GM12878 (cell line): ENCODE measurements at regions not wholly inside any gene's neighbourhood (a gene's known extent, or its start where the extent isn't known, plus 50 kb on each side); places are given as distances from the start of the nearest gene placed in this dataset.

ENCODE experiments used
- ATAC-seq: fragments of 200-7000 bp; cut with Tn5 transposase; 3 replicates; pipeline ENCODE4 v1.9.1; 2020; ENCODE audit warnings: mild to moderate bottlenecking, moderate library complexity
- BruUV-seq: library from RNA; stranded (reverse); fragments of 400-500 nt; replicated peaks from 2 replicates; lab custom pipeline; 2021; lab: Mats Ljungman, UMichigan
- CTCF ChIA-PET: fragments of 300-600 bp; sonication (Branson Sonifier 250); formaldehyde crosslinking; extraction: SDS; loops from one replicate; lab custom pipeline; 2021; ENCODE audit warnings: inconsistent platforms; lab: Yijun Ruan, JAX
- POLR2A ChIA-PET: fragments of 350-600 bp; formaldehyde crosslinking; extraction: SDS; loops from one replicate; lab custom pipeline; 2021; ENCODE audit warnings: inconsistent platforms; lab: Charles Lee
- RAD21 ChIA-PET: fragments of 300-600 bp; sonication (Branson Sonifier 250); formaldehyde crosslinking; loops from one replicate; lab custom pipeline; 2023; ENCODE audit warnings: antibody characterized with exemption; ENCODE audit not compliant: unreplicated experiment; lab: Charles Lee
- SMC1A ChIA-PET: fragments of 300-600 bp; sonication (Branson Sonifier 250); formaldehyde crosslinking; loops from one replicate; lab custom pipeline; 2023; ENCODE audit not compliant: unreplicated experiment, uncharacterized antibody; lab: Charles Lee
- DNase-seq: peaks from one replicate; pipeline ENCODE4 v3.0.0-alpha.2; 2011; ENCODE audit warnings: low read depth, low spot score
- FAIRE-seq: peaks from 3 replicates; lab custom pipeline; 2011; peaks lifted over from hg19 to GRCh38; lab: Jason Lieb, UNC
- H2AFZ ChIP-seq: 2 replicates; pipeline ENCODE4 v1.6.0; 2011; ENCODE audit warnings: low read depth, low read length, control low read depth; ENCODE audit not compliant: control insufficient read depth
- H3K27ac ChIP-seq: 2 replicates; pipeline ENCODE4 v1.5.1; 2011; ENCODE audit warnings: control low read depth; ENCODE audit not compliant: control insufficient read depth, insufficient read depth
- H3K27me3 ChIP-seq, 2 experiments: replicated peaks in 1 of 2; 2 replicates each; pipeline versions ENCODE4 v1.6.0 to v1.6.1; 2011; ENCODE audit warnings: low read length in 1 of 2; ENCODE audit not compliant: control insufficient read depth in 2 of 2, insufficient read depth in 2 of 2
- H3K36me3 ChIP-seq, 2 experiments: 2 replicates each; pipeline ENCODE4 v1.5.1; 2011; ENCODE audit warnings: low read length in 1 of 2; ENCODE audit not compliant: control insufficient read depth in 2 of 2, insufficient read depth in 2 of 2
- H3K4me1 ChIP-seq: 2 replicates; pipeline ENCODE4 v1.6.1; 2011; ENCODE audit warnings: mild to moderate bottlenecking, low read length, moderate library complexity, mixed read lengths; ENCODE audit not compliant: control insufficient read depth, insufficient read depth
- H3K4me2 ChIP-seq: 2 replicates; pipeline ENCODE4 v1.6.0; 2011; ENCODE audit warnings: control low read depth; ENCODE audit not compliant: control insufficient read depth, insufficient read depth
- H3K4me3 ChIP-seq: fragments of 200-600 bp; sonication (generic); 2 replicates; pipeline ENCODE4 v1.5.1; 2016
- H3K79me2 ChIP-seq: 2 replicates; pipeline ENCODE4 v1.6.0; 2011; ENCODE audit warnings: low read length; ENCODE audit not compliant: control insufficient read depth, insufficient read depth
- H3K9ac ChIP-seq: 2 replicates; pipeline ENCODE4 v1.8.0; 2011; ENCODE audit warnings: low read length, control low read depth, mixed read lengths; ENCODE audit not compliant: control insufficient read depth, insufficient read depth
- H3K9me3 ChIP-seq: replicated peaks from 3 replicates; pipeline ENCODE4 v1.5.1; 2011; ENCODE audit warnings: mild to moderate bottlenecking, low read length; ENCODE audit not compliant: control insufficient read depth, insufficient read depth
- H4K20me1 ChIP-seq: 2 replicates; pipeline ENCODE4 v1.6.0; 2011; ENCODE audit not compliant: control insufficient read depth, insufficient read depth
- CHD2 ChIP-seq: IDR thresholded peaks from 2 replicates; pipeline ENCODE4 v1.6.1; 2011; ENCODE audit warnings: low read depth, low read length, improper control_type of control experiment, borderline replicate concordance
- GATAD2B ChIP-seq: fragments of 450-650 bp; conservative IDR thresholded peaks from 2 replicates; pipeline ENCODE4 v1.6.1; 2017; ENCODE audit warnings: low read depth, mild to moderate bottlenecking, moderate library complexity
- KLF5 ChIP-seq: fragments of 450-650 bp; IDR thresholded peaks from 2 replicates; pipeline ENCODE4 v1.6.1; 2014; ENCODE audit warnings: mild to moderate bottlenecking; ENCODE audit not compliant: partially characterized antibody
- NR2C1 ChIP-seq: fragments of 450-650 bp; IDR thresholded peaks from 2 replicates; pipeline ENCODE4 v1.6.1; 2017; ENCODE audit warnings: antibody characterized with exemption, mild to moderate bottlenecking, moderate library complexity
- SMARCA5 ChIP-seq: fragments of 450-650 bp; IDR thresholded peaks from 2 replicates; pipeline ENCODE4 v1.6.1; 2017; ENCODE audit warnings: mild to moderate bottlenecking
- SMC3 ChIP-seq: IDR thresholded peaks from 2 replicates; pipeline ENCODE4 v1.6.1; 2011; ENCODE audit warnings: low read length, improper control_type of control experiment, borderline replicate concordance
- SUPT20H ChIP-seq: IDR thresholded peaks from 2 replicates; pipeline ENCODE4 v1.6.1; 2011; ENCODE audit warnings: low read depth, mild to moderate bottlenecking, low read length, moderate library complexity, borderline replicate concordance; ENCODE audit not compliant: control insufficient read depth
- ZBED1 ChIP-seq: IDR thresholded peaks from 2 replicates; pipeline ENCODE4 v1.6.1; 2016; ENCODE audit warnings: borderline replicate concordance
- ZNF622 ChIP-seq: fragments of 450-650 bp; IDR thresholded peaks from 2 replicates; pipeline ENCODE4 v1.6.1; 2017; ENCODE audit warnings: mild to moderate bottlenecking, inconsistent platforms
- WGBS: methylation state at CpG from one replicate; pipeline ENCODE4 v1.1.6; 2016; ENCODE audit warnings: low lambda C conversion rate; ENCODE audit not compliant: insufficient replicate concordance, insufficient coverage; ENCODE audit errors: missing lambda C conversion rate; 5-methylcytosine and 5-hydroxymethylcytosine counted together
- in situ Hi-C: fragments of 300-500 bp; cut with MboI; formaldehyde crosslinking; loops from 9 replicates; pipeline ENCODE4 v1.14.3; 2018; ENCODE audit warnings: mixed read lengths
- intact Hi-C: fragments of 100-400 bp; cut with micrococcal nuclease; formaldehyde crosslinking; loops from one replicate; pipeline ENCODE4 v1.14.2; 2022; ENCODE audit not compliant: unreplicated experiment
- TF ChIP-seq, protein P1 (sequence below): fragments of 450-650 bp; IDR thresholded peaks from 2 replicates; pipeline ENCODE4 v1.6.1; 2016; ENCODE audit warnings: mild to moderate bottlenecking, moderate library complexity, borderline replicate concordance
- TF ChIP-seq, protein P2 (sequence below): fragments of 150-350 bp; IDR thresholded peaks from 2 replicates; pipeline ENCODE4 v1.6.1; 2016; ENCODE audit warnings: low read depth, low read length
- TF ChIP-seq, protein P3 (sequence below): IDR thresholded peaks from 2 replicates; pipeline ENCODE4 v1.6.1; 2012; ENCODE audit warnings: low read length, inconsistent platforms
- TF ChIP-seq, protein P4 (sequence below): fragments of 450-650 bp; IDR thresholded peaks from 2 replicates; pipeline ENCODE4 v1.6.1; 2017; ENCODE audit warnings: mild to moderate bottlenecking, moderate library complexity

DNA sequence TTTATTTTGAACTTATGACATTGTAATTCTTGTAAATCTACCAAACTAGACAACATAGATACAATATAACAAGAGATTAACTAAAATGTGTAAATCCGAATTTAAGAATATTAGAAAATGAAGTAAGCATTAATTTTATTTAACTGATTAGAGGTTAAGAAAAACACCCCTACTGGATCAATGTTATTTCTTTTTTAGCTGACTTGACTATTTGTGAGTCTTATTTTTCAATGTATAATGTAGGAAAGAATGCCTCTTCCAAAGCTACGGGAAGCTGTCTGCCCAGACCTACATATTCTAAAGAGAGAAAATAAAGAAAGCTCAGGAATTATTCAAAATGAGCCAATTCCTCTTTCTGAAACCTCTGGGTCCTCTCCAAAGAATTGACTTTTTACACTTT, 490.8 kb upstream of the CDH7 start:
- POLR2A ChIA-PET: no interaction called here
- H3K27ac ChIP-seq: no peak overlapping the region
- H2AFZ ChIP-seq: no peak overlapping the region
- H3K4me2 ChIP-seq: no peak overlapping the region
- 0% methylated on average over 2 of the region's 2 CpGs for WGBS
- H3K9me3 ChIP-seq: no peaks in the 10 kb centered on the region
- in situ Hi-C loops: no loop called here
- no peaks in the 10 kb centered on the region for H3K27me3 ChIP-seq
- DNase-seq (no peak), FAIRE-seq (no peak), ATAC-seq (no peak)
- no peaks in the 10 kb centered on the region for H3K36me3 ChIP-seq
- CTCF ChIA-PET: no interaction called here
- no peaks in the 10 kb centered on the region for H3K79me2 ChIP-seq
- no peak overlapping the region for H3K9ac ChIP-seq
- no peaks in the 10 kb centered on the region for H3K4me1 ChIP-seq
- BruUV-seq: no TSS peak
- SMC1A ChIA-PET: no interaction called here
- RAD21 ChIA-PET: no interaction called here
- H3K4me3 ChIP-seq: no peak overlapping the region
- intact Hi-C loops: no loop called here
- H4K20me1 ChIP-seq: no peaks in the 10 kb centered on the region
- TF ChIP-seq CHD2 (no peak), ZNF622 (no peak), SMARCA5 (no peak), SMC3 (no peak), SUPT20H (no peak), KLF5 (no peak), GATAD2B (no peak), NR2C1 (no peak), ZBED1 (no peak)
- TF ChIP-seq, protein P1, sequence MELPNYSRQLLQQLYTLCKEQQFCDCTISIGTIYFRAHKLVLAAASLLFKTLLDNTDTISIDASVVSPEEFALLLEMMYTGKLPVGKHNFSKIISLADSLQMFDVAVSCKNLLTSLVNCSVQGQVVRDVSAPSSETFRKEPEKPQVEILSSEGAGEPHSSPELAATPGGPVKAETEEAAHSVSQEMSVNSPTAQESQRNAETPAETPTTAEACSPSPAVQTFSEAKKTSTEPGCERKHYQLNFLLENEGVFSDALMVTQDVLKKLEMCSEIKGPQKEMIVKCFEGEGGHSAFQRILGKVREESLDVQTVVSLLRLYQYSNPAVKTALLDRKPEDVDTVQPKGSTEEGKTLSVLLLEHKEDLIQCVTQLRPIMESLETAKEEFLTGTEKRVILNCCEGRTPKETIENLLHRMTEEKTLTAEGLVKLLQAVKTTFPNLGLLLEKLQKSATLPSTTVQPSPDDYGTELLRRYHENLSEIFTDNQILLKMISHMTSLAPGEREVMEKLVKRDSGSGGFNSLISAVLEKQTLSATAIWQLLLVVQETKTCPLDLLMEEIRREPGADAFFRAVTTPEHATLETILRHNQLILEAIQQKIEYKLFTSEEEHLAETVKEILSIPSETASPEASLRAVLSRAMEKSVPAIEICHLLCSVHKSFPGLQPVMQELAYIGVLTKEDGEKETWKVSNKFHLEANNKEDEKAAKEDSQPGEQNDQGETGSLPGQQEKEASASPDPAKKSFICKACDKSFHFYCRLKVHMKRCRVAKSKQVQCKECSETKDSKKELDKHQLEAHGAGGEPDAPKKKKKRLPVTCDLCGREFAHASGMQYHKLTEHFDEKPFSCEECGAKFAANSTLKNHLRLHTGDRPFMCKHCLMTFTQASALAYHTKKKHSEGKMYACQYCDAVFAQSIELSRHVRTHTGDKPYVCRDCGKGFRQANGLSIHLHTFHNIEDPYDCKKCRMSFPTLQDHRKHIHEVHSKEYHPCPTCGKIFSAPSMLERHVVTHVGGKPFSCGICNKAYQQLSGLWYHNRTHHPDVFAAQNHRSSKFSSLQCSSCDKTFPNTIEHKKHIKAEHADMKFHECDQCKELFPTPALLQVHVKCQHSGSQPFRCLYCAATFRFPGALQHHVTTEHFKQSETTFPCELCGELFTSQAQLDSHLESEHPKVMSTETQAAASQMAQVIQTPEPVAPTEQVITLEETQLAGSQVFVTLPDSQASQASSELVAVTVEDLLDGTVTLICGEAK: no peak
- TF ChIP-seq, protein P2, sequence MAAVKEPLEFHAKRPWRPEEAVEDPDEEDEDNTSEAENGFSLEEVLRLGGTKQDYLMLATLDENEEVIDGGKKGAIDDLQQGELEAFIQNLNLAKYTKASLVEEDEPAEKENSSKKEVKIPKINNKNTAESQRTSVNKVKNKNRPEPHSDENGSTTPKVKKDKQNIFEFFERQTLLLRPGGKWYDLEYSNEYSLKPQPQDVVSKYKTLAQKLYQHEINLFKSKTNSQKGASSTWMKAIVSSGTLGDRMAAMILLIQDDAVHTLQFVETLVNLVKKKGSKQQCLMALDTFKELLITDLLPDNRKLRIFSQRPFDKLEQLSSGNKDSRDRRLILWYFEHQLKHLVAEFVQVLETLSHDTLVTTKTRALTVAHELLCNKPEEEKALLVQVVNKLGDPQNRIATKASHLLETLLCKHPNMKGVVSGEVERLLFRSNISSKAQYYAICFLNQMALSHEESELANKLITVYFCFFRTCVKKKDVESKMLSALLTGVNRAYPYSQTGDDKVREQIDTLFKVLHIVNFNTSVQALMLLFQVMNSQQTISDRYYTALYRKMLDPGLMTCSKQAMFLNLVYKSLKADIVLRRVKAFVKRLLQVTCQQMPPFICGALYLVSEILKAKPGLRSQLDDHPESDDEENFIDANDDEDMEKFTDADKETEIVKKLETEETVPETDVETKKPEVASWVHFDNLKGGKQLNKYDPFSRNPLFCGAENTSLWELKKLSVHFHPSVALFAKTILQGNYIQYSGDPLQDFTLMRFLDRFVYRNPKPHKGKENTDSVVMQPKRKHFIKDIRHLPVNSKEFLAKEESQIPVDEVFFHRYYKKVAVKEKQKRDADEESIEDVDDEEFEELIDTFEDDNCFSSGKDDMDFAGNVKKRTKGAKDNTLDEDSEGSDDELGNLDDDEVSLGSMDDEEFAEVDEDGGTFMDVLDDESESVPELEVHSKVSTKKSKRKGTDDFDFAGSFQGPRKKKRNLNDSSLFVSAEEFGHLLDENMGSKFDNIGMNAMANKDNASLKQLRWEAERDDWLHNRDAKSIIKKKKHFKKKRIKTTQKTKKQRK: no peak
- TF ChIP-seq, protein P3, sequence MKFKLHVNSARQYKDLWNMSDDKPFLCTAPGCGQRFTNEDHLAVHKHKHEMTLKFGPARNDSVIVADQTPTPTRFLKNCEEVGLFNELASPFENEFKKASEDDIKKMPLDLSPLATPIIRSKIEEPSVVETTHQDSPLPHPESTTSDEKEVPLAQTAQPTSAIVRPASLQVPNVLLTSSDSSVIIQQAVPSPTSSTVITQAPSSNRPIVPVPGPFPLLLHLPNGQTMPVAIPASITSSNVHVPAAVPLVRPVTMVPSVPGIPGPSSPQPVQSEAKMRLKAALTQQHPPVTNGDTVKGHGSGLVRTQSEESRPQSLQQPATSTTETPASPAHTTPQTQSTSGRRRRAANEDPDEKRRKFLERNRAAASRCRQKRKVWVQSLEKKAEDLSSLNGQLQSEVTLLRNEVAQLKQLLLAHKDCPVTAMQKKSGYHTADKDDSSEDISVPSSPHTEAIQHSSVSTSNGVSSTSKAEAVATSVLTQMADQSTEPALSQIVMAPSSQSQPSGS: no peak
- TF ChIP-seq, protein P4, sequence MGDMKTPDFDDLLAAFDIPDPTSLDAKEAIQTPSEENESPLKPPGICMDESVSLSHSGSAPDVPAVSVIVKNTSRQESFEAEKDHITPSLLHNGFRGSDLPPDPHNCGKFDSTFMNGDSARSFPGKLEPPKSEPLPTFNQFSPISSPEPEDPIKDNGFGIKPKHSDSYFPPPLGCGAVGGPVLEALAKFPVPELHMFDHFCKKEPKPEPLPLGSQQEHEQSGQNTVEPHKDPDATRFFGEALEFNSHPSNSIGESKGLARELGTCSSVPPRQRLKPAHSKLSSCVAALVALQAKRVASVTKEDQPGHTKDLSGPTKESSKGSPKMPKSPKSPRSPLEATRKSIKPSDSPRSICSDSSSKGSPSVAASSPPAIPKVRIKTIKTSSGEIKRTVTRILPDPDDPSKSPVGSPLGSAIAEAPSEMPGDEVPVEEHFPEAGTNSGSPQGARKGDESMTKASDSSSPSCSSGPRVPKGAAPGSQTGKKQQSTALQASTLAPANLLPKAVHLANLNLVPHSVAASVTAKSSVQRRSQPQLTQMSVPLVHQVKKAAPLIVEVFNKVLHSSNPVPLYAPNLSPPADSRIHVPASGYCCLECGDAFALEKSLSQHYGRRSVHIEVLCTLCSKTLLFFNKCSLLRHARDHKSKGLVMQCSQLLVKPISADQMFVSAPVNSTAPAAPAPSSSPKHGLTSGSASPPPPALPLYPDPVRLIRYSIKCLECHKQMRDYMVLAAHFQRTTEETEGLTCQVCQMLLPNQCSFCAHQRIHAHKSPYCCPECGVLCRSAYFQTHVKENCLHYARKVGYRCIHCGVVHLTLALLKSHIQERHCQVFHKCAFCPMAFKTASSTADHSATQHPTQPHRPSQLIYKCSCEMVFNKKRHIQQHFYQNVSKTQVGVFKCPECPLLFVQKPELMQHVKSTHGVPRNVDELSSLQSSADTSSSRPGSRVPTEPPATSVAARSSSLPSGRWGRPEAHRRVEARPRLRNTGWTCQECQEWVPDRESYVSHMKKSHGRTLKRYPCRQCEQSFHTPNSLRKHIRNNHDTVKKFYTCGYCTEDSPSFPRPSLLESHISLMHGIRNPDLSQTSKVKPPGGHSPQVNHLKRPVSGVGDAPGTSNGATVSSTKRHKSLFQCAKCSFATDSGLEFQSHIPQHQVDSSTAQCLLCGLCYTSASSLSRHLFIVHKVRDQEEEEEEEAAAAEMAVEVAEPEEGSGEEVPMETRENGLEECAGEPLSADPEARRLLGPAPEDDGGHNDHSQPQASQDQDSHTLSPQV: no peak
